ENCODE measurements at regions not wholly inside any gene's neighbourhood (a gene's known extent, or its start where the extent isn't known, plus 50 kb on each side); places are given as distances from the start of the nearest gene placed in this dataset.

GRCh38 chr13:22468824-22469223 lies 712.0 kb upstream of the SGCG start:
- 77 to 86% (median 85%) methylated on average over 4 of the region's 4 CpGs for WGBS, 3 donors
- Histone ChIP-seq H3K9me3 (ENCODE audit: control insufficient read depth in 2 of 2, insufficient read depth in 1 of 2, low read depth in 1 of 2, low read length in 1 of 2) (no peaks in the 10 kb centered on the region), H3K4me1 (ENCODE audit: control insufficient read depth in 3 of 3, insufficient read depth in 2 of 3, low read depth in 1 of 3, low read length in 2 of 3) (no peaks in the 10 kb centered on the region), H3K4me3 (ENCODE audit: low read depth in 1 of 3, low read length in 3 of 3) (no peak overlapping the region), H3K27me3 (ENCODE audit: control insufficient read depth in 3 of 3, insufficient read depth in 3 of 3, low read length in 3 of 3) (no peaks in the 10 kb centered on the region), H3K27ac (ENCODE audit: low read depth in 1 of 3, low read length in 2 of 3) (no peak overlapping the region), H3K36me3 (ENCODE audit: control insufficient read depth in 3 of 3, insufficient read depth in 2 of 3, low read depth in 1 of 3, low read length in 3 of 3) (no peaks in the 10 kb centered on the region)
- DNase-seq (no peak), FAIRE-seq (no peak)

- 76 to 78% (median 78%) methylated on average over 4 of the region's 4 CpGs for WGBS, 3 donors
- no peak for FAIRE-seq
- DNase-seq = no peak
- H3K27ac ChIP-seq (ENCODE audit: low read depth in 1 of 3, low read length in 2 of 3) = no peak overlapping the region
- no peak overlapping the region for H3K4me3 ChIP-seq (ENCODE audit: low read depth in 1 of 3, low read length in 3 of 3)
- no peaks in the 10 kb centered on the region for H3K4me1 ChIP-seq (ENCODE audit: control insufficient read depth in 3 of 3, insufficient read depth in 2 of 3, low read depth in 1 of 3, low read length in 2 of 3)
- no peaks in the 10 kb centered on the region for H3K9me3 ChIP-seq (ENCODE audit: control insufficient read depth in 2 of 2, insufficient read depth in 1 of 2, low read depth in 1 of 2, low read length in 1 of 2)
- H3K27me3 ChIP-seq (ENCODE audit: control insufficient read depth in 3 of 3, insufficient read depth in 3 of 3, low read length in 3 of 3) = no peaks in the 10 kb centered on the region
- no peaks in the 10 kb centered on the region for H3K36me3 ChIP-seq (ENCODE audit: control insufficient read depth in 3 of 3, insufficient read depth in 2 of 3, low read depth in 1 of 3, low read length in 3 of 3)
Observed at GRCh38 chr13:22469452-22469851, 711.3 kb upstream of the SGCG start.

- DNase-seq (no peak), FAIRE-seq (no peak)
- Histone ChIP-seq H3K27me3 (ENCODE audit: control insufficient read depth in 3 of 3, insufficient read depth in 3 of 3, low read length in 3 of 3) (no peaks in the 10 kb centered on the region), H3K9me3 (ENCODE audit: control insufficient read depth in 2 of 2, insufficient read depth in 1 of 2, low read depth in 1 of 2, low read length in 1 of 2) (no peaks in the 10 kb centered on the region), H3K4me1 (ENCODE audit: control insufficient read depth in 3 of 3, insufficient read depth in 2 of 3, low read depth in 1 of 3, low read length in 2 of 3) (no peaks in the 10 kb centered on the region), H3K36me3 (ENCODE audit: control insufficient read depth in 3 of 3, insufficient read depth in 2 of 3, low read depth in 1 of 3, low read length in 3 of 3) (no peaks in the 10 kb centered on the region), H3K4me3 (ENCODE audit: low read depth in 1 of 3, low read length in 3 of 3) (no peak overlapping the region), H3K27ac (ENCODE audit: low read depth in 1 of 3, low read length in 2 of 3) (no peak overlapping the region)
- WGBS, 3 donors = 77 to 83% (median 82%) methylated on average over 3 of the region's 3 CpGs
Observed at GRCh38 chr13:22470075-22470474, 710.7 kb upstream of the SGCG start.

- 88 to 90% (median 90%) methylated on average over 2 of the region's 2 CpGs for WGBS, 3 donors
- no peak for FAIRE-seq
Observed at GRCh38 chr13:22482496-22483000, 698.2 kb upstream of the SGCG start.

GRCh38 chr13:22483276-22483675 lies 697.5 kb upstream of the SGCG start:
- Histone ChIP-seq H3K9me3 (ENCODE audit: control insufficient read depth in 2 of 2, insufficient read depth in 1 of 2, low read depth in 1 of 2, low read length in 1 of 2) (no peaks in the 10 kb centered on the region), H3K4me3 (ENCODE audit: low read depth in 1 of 3, low read length in 3 of 3) (no peak overlapping the region), H3K4me1 (ENCODE audit: control insufficient read depth in 3 of 3, insufficient read depth in 2 of 3, low read depth in 1 of 3, low read length in 2 of 3) (no peaks in the 10 kb centered on the region), H3K27me3 (ENCODE audit: control insufficient read depth in 3 of 3, insufficient read depth in 3 of 3, low read length in 3 of 3) (no peaks in the 10 kb centered on the region), H3K27ac (ENCODE audit: low read depth in 1 of 3, low read length in 2 of 3) (no peak overlapping the region), H3K36me3 (ENCODE audit: control insufficient read depth in 3 of 3, insufficient read depth in 2 of 3, low read depth in 1 of 3, low read length in 3 of 3) (no peaks in the 10 kb centered on the region)
- WGBS, 3 donors = 84 to 100% (median 91%) methylated on average over 1 of the region's 1 CpG
- FAIRE-seq (no peak), DNase-seq (no peak)

More at GRCh38 chr13:22482496-22483000, 698.2 kb upstream of the SGCG start:
- Histone ChIP-seq H3K4me1 (ENCODE audit: control insufficient read depth in 3 of 3, insufficient read depth in 2 of 3, low read depth in 1 of 3, low read length in 2 of 3) (no peaks in the 10 kb centered on the region), H3K36me3 (ENCODE audit: control insufficient read depth in 3 of 3, insufficient read depth in 2 of 3, low read depth in 1 of 3, low read length in 3 of 3) (no peaks in the 10 kb centered on the region), H3K27ac (ENCODE audit: low read depth in 1 of 3, low read length in 2 of 3) (no peak overlapping the region), H3K4me3 (ENCODE audit: low read depth in 1 of 3, low read length in 3 of 3) (no peak overlapping the region), H3K9me3 (ENCODE audit: control insufficient read depth in 2 of 2, insufficient read depth in 1 of 2, low read depth in 1 of 2, low read length in 1 of 2) (no peaks in the 10 kb centered on the region), H3K27me3 (ENCODE audit: control insufficient read depth in 3 of 3, insufficient read depth in 3 of 3, low read length in 3 of 3) (no peaks in the 10 kb centered on the region)
- no peak for DNase-seq

GRCh38 chr13:22486490-22486889 lies 694.3 kb upstream of the SGCG start:
- H3K9me3 ChIP-seq (ENCODE audit: control insufficient read depth in 2 of 2, insufficient read depth in 1 of 2, low read depth in 1 of 2, low read length in 1 of 2) = no peaks in the 10 kb centered on the region
- H3K27ac ChIP-seq (ENCODE audit: low read depth in 1 of 3, low read length in 2 of 3) = no peak overlapping the region
- H3K27me3 ChIP-seq (ENCODE audit: control insufficient read depth in 3 of 3, insufficient read depth in 3 of 3, low read length in 3 of 3) = no peaks in the 10 kb centered on the region
- H3K36me3 ChIP-seq (ENCODE audit: control insufficient read depth in 3 of 3, insufficient read depth in 2 of 3, low read depth in 1 of 3, low read length in 3 of 3) = no peaks in the 10 kb centered on the region
- H3K4me3 ChIP-seq (ENCODE audit: low read depth in 1 of 3, low read length in 3 of 3) = no peak overlapping the region
- H3K4me1 ChIP-seq (ENCODE audit: control insufficient read depth in 3 of 3, insufficient read depth in 2 of 3, low read depth in 1 of 3, low read length in 2 of 3) = no peaks in the 10 kb centered on the region
- DNase-seq (no peak), FAIRE-seq (no peak)
- WGBS, 3 donors = 52 to 60% (median 56%) methylated on average over 3 of the region's 3 CpGs

GRCh38 chr13:22487932-22488331 lies 692.8 kb upstream of the SGCG start:
- H3K4me1 ChIP-seq (ENCODE audit: control insufficient read depth in 3 of 3, insufficient read depth in 2 of 3, low read depth in 1 of 3, low read length in 2 of 3) = no peaks in the 10 kb centered on the region
- FAIRE-seq (no peak), DNase-seq (no peak)
- no peak overlapping the region for H3K27ac ChIP-seq (ENCODE audit: low read depth in 1 of 3, low read length in 2 of 3)
- H3K4me3 ChIP-seq (ENCODE audit: low read depth in 1 of 3, low read length in 3 of 3) = no peak overlapping the region
- H3K27me3 ChIP-seq (ENCODE audit: control insufficient read depth in 3 of 3, insufficient read depth in 3 of 3, low read length in 3 of 3) = no peaks in the 10 kb centered on the region
- H3K36me3 ChIP-seq (ENCODE audit: control insufficient read depth in 3 of 3, insufficient read depth in 2 of 3, low read depth in 1 of 3, low read length in 3 of 3) = no peaks in the 10 kb centered on the region
- H3K9me3 ChIP-seq (ENCODE audit: control insufficient read depth in 2 of 2, insufficient read depth in 1 of 2, low read depth in 1 of 2, low read length in 1 of 2) = no peaks in the 10 kb centered on the region

GRCh38 chr13:22489771-22490170 lies 691.0 kb upstream of the SGCG start:
- H3K4me1 ChIP-seq (ENCODE audit: control insufficient read depth in 3 of 3, insufficient read depth in 2 of 3, low read depth in 1 of 3, low read length in 2 of 3) = no peaks in the 10 kb centered on the region
- no peaks in the 10 kb centered on the region for H3K9me3 ChIP-seq (ENCODE audit: control insufficient read depth in 2 of 2, insufficient read depth in 1 of 2, low read depth in 1 of 2, low read length in 1 of 2)
- 67 to 76% (median 70%) methylated on average over 2 of the region's 2 CpGs for WGBS, 3 donors
- no peaks in the 10 kb centered on the region for H3K27me3 ChIP-seq (ENCODE audit: control insufficient read depth in 3 of 3, insufficient read depth in 3 of 3, low read length in 3 of 3)
- no peak for DNase-seq
- FAIRE-seq = no peak
- H3K27ac ChIP-seq (ENCODE audit: low read depth in 1 of 3, low read length in 2 of 3) = no peak overlapping the region
- no peak overlapping the region for H3K4me3 ChIP-seq (ENCODE audit: low read depth in 1 of 3, low read length in 3 of 3)
- no peaks in the 10 kb centered on the region for H3K36me3 ChIP-seq (ENCODE audit: control insufficient read depth in 3 of 3, insufficient read depth in 2 of 3, low read depth in 1 of 3, low read length in 3 of 3)

GRCh38 chr13:22495819-22496218 lies 685.0 kb upstream of the SGCG start:
- H3K36me3 ChIP-seq (ENCODE audit: control insufficient read depth in 3 of 3, insufficient read depth in 2 of 3, low read depth in 1 of 3, low read length in 3 of 3) = no peaks in the 10 kb centered on the region
- H3K4me1 ChIP-seq (ENCODE audit: control insufficient read depth in 3 of 3, insufficient read depth in 2 of 3, low read depth in 1 of 3, low read length in 2 of 3) = no peaks in the 10 kb centered on the region
- whole genome bisulfite sequencing, 3 donors = 76 to 91% (median 90%) methylated on average over 4 of the region's 4 CpGs
- H3K27ac ChIP-seq (ENCODE audit: low read depth in 1 of 3, low read length in 2 of 3) = no peak overlapping the region
- H3K27me3 ChIP-seq (ENCODE audit: control insufficient read depth in 3 of 3, insufficient read depth in 3 of 3, low read length in 3 of 3) = no peaks in the 10 kb centered on the region
- no peak for FAIRE-seq
- no peak for DNase-seq
- H3K9me3 ChIP-seq (ENCODE audit: control insufficient read depth in 2 of 2, insufficient read depth in 1 of 2, low read depth in 1 of 2, low read length in 1 of 2) = no peaks in the 10 kb centered on the region
- no peak overlapping the region for H3K4me3 ChIP-seq (ENCODE audit: low read depth in 1 of 3, low read length in 3 of 3)

Measured in small intestine (tissue), 7 donors.